H1 (cell line): ENCODE measurements at regions not wholly inside any gene's neighbourhood (a gene's known extent, or its start where the extent isn't known, plus 50 kb on each side); places are given as distances from the start of the nearest gene placed in this dataset.

Source experiments
- CTCF ChIA-PET: fragments of 300-600 bp; sonication (Branson Sonifier 250); formaldehyde crosslinking; loops from one replicate; lab custom pipeline; 2021; ENCODE audit not compliant: partially characterized antibody; lab: Charles Lee
- POLR2A ChIA-PET: fragments of 300-600 bp; sonication (Branson Sonifier 250); formaldehyde crosslinking; loops from one replicate; lab custom pipeline; 2021; ENCODE audit warnings: inconsistent platforms; ENCODE audit not compliant: partially characterized antibody; lab: Charles Lee
- DNase-seq, 2 experiments: peaks; one replicate each; pipeline versions ENCODE4 v3.0.0 to v3.0.0-alpha.2; 2010 to 2022; ENCODE audit warnings: low spot score in 2 of 2, low read depth in 1 of 2, mixed read lengths in 1 of 2
- FAIRE-seq: peaks from 2 replicates; lab custom pipeline; 2011; peaks lifted over from hg19 to GRCh38; lab: Jason Lieb, UNC
- H2AFZ ChIP-seq: 2 replicates; pipeline ENCODE4 v1.8.1; 2012; ENCODE audit warnings: low read length, inconsistent platforms
- H2AK5ac ChIP-seq: 2 replicates; pipeline ENCODE4 v1.6.1; 2013; ENCODE audit warnings: low read depth, low read length
- H2BK120ac ChIP-seq: replicated peaks from 2 replicates; pipeline ENCODE3; 2013; ENCODE audit warnings: low read depth, low read length, inconsistent platforms
- H2BK12ac ChIP-seq: 2 replicates; pipeline ENCODE4 v1.6.1; 2013; ENCODE audit warnings: low read depth, low read length
- H2BK15ac ChIP-seq: 2 replicates; pipeline ENCODE4 v1.6.1; 2013; ENCODE audit warnings: low read length
- H2BK20ac ChIP-seq: 2 replicates; pipeline ENCODE4 v1.6.1; 2013; ENCODE audit warnings: low read length
- H2BK5ac ChIP-seq: 2 replicates; pipeline ENCODE4 v1.6.1; 2013; ENCODE audit warnings: low read depth, low read length
- H3K14ac ChIP-seq: 2 replicates; pipeline ENCODE4 v1.6.1; 2013; ENCODE audit warnings: inconsistent platforms; ENCODE audit not compliant: insufficient read length
- H3K18ac ChIP-seq: 2 replicates; pipeline ENCODE4 v1.6.1; 2013; ENCODE audit warnings: low read length; ENCODE audit errors: extremely low read depth
- H3K23ac ChIP-seq: 2 replicates; pipeline ENCODE4 v1.6.1; 2013; ENCODE audit warnings: inconsistent platforms; ENCODE audit not compliant: insufficient read length
- H3K23me2 ChIP-seq: 2 replicates; pipeline ENCODE4 v1.6.1; 2013; ENCODE audit warnings: low read depth, low read length
- H3K27ac ChIP-seq: 2 replicates; pipeline ENCODE4 v1.6.1; 2011; ENCODE audit warnings: low read depth, low read length, inconsistent platforms
- H3K27me3 ChIP-seq, 4 experiments: replicated peaks in 1 of 4; 1 replicate in 1 of 4; 2 replicates in 3 of 4; pipeline versions ENCODE4 v1.6.1 to v1.8.1; 2011 to 2013; ENCODE audit warnings: low read length in 3 of 4, mild to moderate bottlenecking in 3 of 4, inconsistent platforms in 2 of 4, mixed read lengths in 2 of 4, moderate library complexity in 1 of 4; ENCODE audit not compliant: control insufficient read depth in 3 of 4, insufficient read depth in 3 of 4; ENCODE audit errors: extremely low read depth in 1 of 4
- H3K36me3 ChIP-seq, 4 experiments: 2 replicates each; pipeline versions ENCODE4 v1.6.1 to v1.8.1; 2011 to 2013; ENCODE audit warnings: mild to moderate bottlenecking in 4 of 4, low read length in 3 of 4, moderate library complexity in 2 of 4, control low read depth in 1 of 4, inconsistent platforms in 1 of 4; ENCODE audit not compliant: insufficient read depth in 4 of 4, control insufficient read depth in 2 of 4
- H3K4ac ChIP-seq: replicated peaks from 2 replicates; pipeline ENCODE3; 2013; ENCODE audit warnings: low read length, low read depth, mixed read lengths, inconsistent platforms; ENCODE audit not compliant: insufficient read length
- H3K4me1 ChIP-seq, 4 experiments: replicated peaks in 1 of 4; 1 replicate in 1 of 4; 2 replicates in 3 of 4; pipeline versions ENCODE4 v1.6.1 to v1.8.1; 2011 to 2013; ENCODE audit warnings: low read length in 3 of 4, inconsistent platforms in 2 of 4, mixed read lengths in 1 of 4; ENCODE audit not compliant: insufficient read depth in 4 of 4, control insufficient read depth in 3 of 4
- H3K4me2 ChIP-seq, 2 experiments: 2 replicates each; pipeline versions ENCODE4 v1.6.1 to v1.8.1; 2011 to 2013; ENCODE audit warnings: low read depth in 2 of 2, low read length in 2 of 2, control low read depth in 1 of 2, inconsistent platforms in 1 of 2, mild to moderate bottlenecking in 1 of 2; ENCODE audit not compliant: insufficient read depth in 1 of 2
- H3K4me3 ChIP-seq, 4 experiments: fragments of 200-600, 300-600 bp in 1 of 4; sonication (generic), shearing (Covaris generic), sonication (Bioruptor Twin) in 1 of 4; 2 replicates each; pipeline versions ENCODE4 v1.5.1 to v1.8.1; 2011 to 2016; ENCODE audit warnings: low read length in 4 of 4, low read depth in 3 of 4, control low read depth in 2 of 4, inconsistent platforms in 2 of 4, mild to moderate bottlenecking in 2 of 4, mixed read lengths in 1 of 4, moderate library complexity in 1 of 4; ENCODE audit not compliant: insufficient read depth in 2 of 4; ENCODE audit errors: extremely low read depth in 1 of 4
- H3K56ac ChIP-seq: replicated peaks from 2 replicates; pipeline ENCODE3; 2013; ENCODE audit warnings: low read depth, mild to moderate bottlenecking, mixed read lengths, low read length, inconsistent platforms; ENCODE audit not compliant: insufficient read length
- H3K79me1 ChIP-seq: 2 replicates; pipeline ENCODE4 v1.6.1; 2013; ENCODE audit warnings: low read depth, low read length, control low read depth
- H3K79me2 ChIP-seq, 2 experiments: 2 replicates each; pipeline versions ENCODE4 v1.6.1 to v1.8.1; 2012 to 2013; ENCODE audit warnings: low read length in 2 of 2, mild to moderate bottlenecking in 2 of 2, inconsistent platforms in 1 of 2; ENCODE audit not compliant: insufficient read depth in 2 of 2, control insufficient read depth in 1 of 2
- H3K9ac ChIP-seq, 4 experiments: replicated peaks in 1 of 4; 1 replicate in 1 of 4; 2 replicates in 3 of 4; pipeline versions ENCODE4 v1.6.1 to v1.8.1; 2011 to 2013; ENCODE audit warnings: low read depth in 3 of 4, low read length in 3 of 4, control low read depth in 2 of 4, mild to moderate bottlenecking in 2 of 4, moderate library complexity in 2 of 4, inconsistent platforms in 1 of 4; ENCODE audit errors: extremely low read depth in 1 of 4
- H3K9me3 ChIP-seq, 2 experiments: 2 replicates each; pipeline versions ENCODE4 v1.6.1 to v1.8.1; 2012 to 2013; ENCODE audit warnings: mild to moderate bottlenecking in 2 of 2, moderate library complexity in 2 of 2, control low read depth in 1 of 2, inconsistent platforms in 1 of 2, low read depth in 1 of 2, low read length in 1 of 2, mixed read lengths in 1 of 2; ENCODE audit not compliant: insufficient read depth in 2 of 2
- H4K20me1 ChIP-seq, 2 experiments: replicated peaks in 1 of 2; 2 replicates each; pipeline versions ENCODE3 to v1.8.1; 2011 to 2013; ENCODE audit warnings: inconsistent platforms in 2 of 2, low read length in 2 of 2, mild to moderate bottlenecking in 1 of 2; ENCODE audit not compliant: insufficient read depth in 2 of 2, control insufficient read depth in 1 of 2
- H4K5ac ChIP-seq: 2 replicates; pipeline ENCODE4 v1.6.1; 2013; ENCODE audit warnings: low read length, low read depth, mixed read lengths, inconsistent platforms; ENCODE audit not compliant: insufficient read length
- H4K8ac ChIP-seq: 2 replicates; pipeline ENCODE4 v1.8.0; 2013; ENCODE audit warnings: mild to moderate bottlenecking, moderate library complexity, low read length, inconsistent platforms; ENCODE audit not compliant: insufficient read depth; ENCODE audit errors: extremely low read depth
- H4K91ac ChIP-seq: replicated peaks from 2 replicates; pipeline ENCODE3; 2013; ENCODE audit warnings: low read length, mixed read lengths, inconsistent platforms; ENCODE audit not compliant: insufficient read length
- CHD2 ChIP-seq: IDR thresholded peaks from 2 replicates; pipeline ENCODE4 v1.6.1; 2012; ENCODE audit warnings: low read length, improper control_type of control experiment
- FOSL1 ChIP-seq: IDR thresholded peaks from 2 replicates; pipeline ENCODE4 v1.6.1; 2011; ENCODE audit warnings: mild to moderate bottlenecking, low read depth, low read length, moderate library complexity; ENCODE audit not compliant: insufficient read depth
- MAFK ChIP-seq: IDR thresholded peaks from 2 replicates; pipeline ENCODE4 v1.6.1; 2012; ENCODE audit warnings: low read depth, mild to moderate bottlenecking, improper control_type of control experiment, low read length
- WGBS, 2 experiments: shearing (Covaris generic) in 1 of 2; methylation state at CpG; one replicate each; pipeline versions ENCODE4 v1.1.6 to v1.1.7; 2013 to 2015; ENCODE audit warnings: low lambda C conversion rate in 2 of 2, mixed read lengths in 2 of 2, inconsistent platforms in 1 of 2, low coverage in 1 of 2, missing lambda C conversion rate in 1 of 2; ENCODE audit not compliant: insufficient replicate concordance in 2 of 2, insufficient coverage in 1 of 2, insufficient read length in 1 of 2; ENCODE audit errors: extremely low coverage in 1 of 2, missing lambda C conversion rate in 1 of 2; 5-methylcytosine and 5-hydroxymethylcytosine counted together

DNA sequence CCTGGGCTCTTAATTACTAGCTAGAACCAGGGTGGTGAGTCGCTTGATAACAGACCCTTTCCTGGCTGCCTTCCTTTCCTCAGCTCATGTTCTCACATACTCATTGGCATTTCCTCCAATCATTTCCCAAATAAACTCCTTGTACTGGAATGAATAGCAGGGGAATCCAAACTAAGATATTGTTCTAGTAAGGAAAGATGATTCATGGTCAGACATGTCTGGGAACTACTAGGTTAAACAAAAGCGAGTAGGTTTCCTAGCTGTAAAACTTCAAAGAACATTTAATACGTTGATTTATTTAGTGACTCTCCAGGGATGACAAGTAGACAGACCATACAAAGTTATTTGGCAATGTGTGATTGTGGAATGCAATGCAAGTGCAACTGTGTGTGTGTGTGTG is 121.2 kb upstream of the KCNJ6 start:
- ChIA-PET POLR2A (no interaction called here), CTCF (no interaction called here)
- no peak overlapping the region; the same call in 1 of the 2 replicates for H4K8ac ChIP-seq
- no peaks in the 10 kb centered on the region for H3K9me3 ChIP-seq
- H3K4ac ChIP-seq, result no peak overlapping the region
- no peak overlapping the region for H3K18ac ChIP-seq
- no peak overlapping the region for H3K4me3 ChIP-seq
- H4K20me1 ChIP-seq, result no peaks in the 10 kb centered on the region
- H2BK15ac ChIP-seq, result no peak overlapping the region
- no peak overlapping the region for H3K9ac ChIP-seq
- 87% methylated on average over 3 of the region's 3 CpGs; no CpG with 5 or more reads in 1 of the 2 experiments for WGBS, 2 experiments
- no peak for DNase-seq
- no peaks in the 10 kb centered on the region for H3K23me2 ChIP-seq
- no peak overlapping the region for H2AK5ac ChIP-seq
- FAIRE-seq, result no peak
- no peak overlapping the region for H2BK12ac ChIP-seq
- no peak overlapping the region for H2BK5ac ChIP-seq
- no peaks in the 10 kb centered on the region for H3K79me1 ChIP-seq
- H3K79me2 ChIP-seq, result no peaks in the 10 kb centered on the region
- no peak overlapping the region for H3K56ac ChIP-seq
- no peak overlapping the region for H2AFZ ChIP-seq
- H3K27me3 ChIP-seq, result no peaks in the 10 kb centered on the region
- H2BK120ac ChIP-seq, result no peak overlapping the region
- H3K36me3 ChIP-seq, result no peaks in the 10 kb centered on the region
- H4K91ac ChIP-seq, result no peak overlapping the region
- no peak overlapping the region for H3K4me2 ChIP-seq
- H3K14ac ChIP-seq, result no peak overlapping the region
- no peak overlapping the region for H2BK20ac ChIP-seq
- H4K5ac ChIP-seq, result no peak overlapping the region
- H3K27ac ChIP-seq, result no peak overlapping the region
- no peak overlapping the region for H3K23ac ChIP-seq
- H3K4me1 ChIP-seq, result peaks cover 0 to 4% (median 0%) of the 10 kb centered on the region in 4 experiments; a peak in 1 of 7 replicates
- TF ChIP-seq CHD2 (no peak), MAFK (no peak), FOSL1 (no peak)
